B cell (primary cell): ENCODE measurements at regions not wholly inside any gene's neighbourhood (a gene's known extent, or its start where the extent isn't known, plus 50 kb on each side); places are given as distances from the start of the nearest gene placed in this dataset.

Experiments used
- ATAC-seq: fragments of 200-7000 bp; cut with Tn5 transposase; one replicate; pipeline ENCODE4 v1.10.0; 2021; ENCODE audit warnings: low read depth, mild to moderate bottlenecking, moderate number of reproducible peaks, moderate library complexity
- CTCF ChIA-PET: fragments of 350-600 bp; sonication (Branson Sonifier 250); formaldehyde crosslinking; loops from one replicate; lab custom pipeline; 2021; ENCODE audit warnings: antibody characterized with exemption, inconsistent platforms; lab: Charles Lee
- POLR2A ChIA-PET: fragments of 350-600 bp; sonication (Branson Sonifier 250); formaldehyde crosslinking; loops from one replicate; lab custom pipeline; 2021; ENCODE audit warnings: antibody characterized with exemption; lab: Charles Lee
- DNase-seq: peaks from one replicate; pipeline ENCODE4 v3.0.0; 2013
- H2AFZ ChIP-seq: 2 replicates; pipeline ENCODE4 v1.6.1; 2012; ENCODE audit warnings: mild to moderate bottlenecking, low read depth, low read length; ENCODE audit not compliant: insufficient read depth, poor library complexity, severe bottlenecking
- H3K27ac ChIP-seq, 2 donors: 1 replicate in 1 of 2; 2 replicates in 1 of 2; pipeline ENCODE4 v1.5.1; 2012 to 2013; ENCODE audit warnings: low read length in 2 of 2, mild to moderate bottlenecking in 2 of 2, moderate library complexity in 1 of 2
- H3K27me3 ChIP-seq, 4 experiments: fragments of 200-600 bp in 1 of 4; sonication (generic) in 1 of 4; replicated peaks in 1 of 4; 1 replicate in 2 of 4; 2 replicates in 2 of 4; pipeline versions ENCODE4 v1.6.1 to v1.7.0; 2013 to 2016; ENCODE audit warnings: low read length in 3 of 4, mild to moderate bottlenecking in 2 of 4, mixed read lengths in 1 of 4, moderate library complexity in 1 of 4; ENCODE audit not compliant: insufficient read depth in 4 of 4, control insufficient read depth in 3 of 4; ENCODE audit errors: control extremely low read depth in 1 of 4
- H3K36me3 ChIP-seq, 2 experiments: replicated peaks in 1 of 2; 1 replicate in 1 of 2; 2 replicates in 1 of 2; pipeline versions ENCODE4 v1.6.1 to v1.7.1; 2013; ENCODE audit warnings: low read length in 1 of 2; ENCODE audit not compliant: insufficient read depth in 2 of 2, control insufficient read depth in 1 of 2; ENCODE audit errors: control extremely low read depth in 1 of 2, extremely low read depth in 1 of 2
- H3K4me1 ChIP-seq, 2 donors: fragments of 200-600 bp in 1 of 2; sonication (generic) in 1 of 2; 1 replicate in 1 of 2; 2 replicates in 1 of 2; pipeline versions ENCODE4 v1.5.1 to v1.6.1; 2013 to 2017; ENCODE audit warnings: low read length in 2 of 2; ENCODE audit not compliant: control insufficient read depth in 2 of 2, insufficient read depth in 2 of 2
- H3K4me2 ChIP-seq: replicated peaks from 2 replicates; pipeline ENCODE3; 2012; ENCODE audit warnings: mild to moderate bottlenecking, low read depth, low read length; ENCODE audit not compliant: poor library complexity, severe bottlenecking
- H3K4me3 ChIP-seq, 5 experiments: fragments of 200-600 bp in 1 of 5; sonication (generic) in 1 of 5; 1 replicate in 3 of 5; 2 replicates in 2 of 5; pipeline versions ENCODE4 v1.5.1 to v1.7.0; 2011 to 2016; ENCODE audit warnings: low read length in 4 of 5, mild to moderate bottlenecking in 4 of 5, low read depth in 2 of 5, control low read depth in 1 of 5, moderate library complexity in 1 of 5; ENCODE audit not compliant: insufficient read depth in 1 of 5; ENCODE audit errors: control extremely low read depth in 1 of 5, extremely low read depth in 1 of 5
- H3K79me2 ChIP-seq: fragments of 200-600 bp; sonication (generic); one replicate; pipeline ENCODE4 v1.6.0; 2016; ENCODE audit warnings: low read length; ENCODE audit not compliant: control insufficient read depth, insufficient read depth
- H3K9ac ChIP-seq: fragments of 200-600 bp; sonication (generic); 2 replicates; pipeline ENCODE4 v1.6.1; 2017; ENCODE audit warnings: mild to moderate bottlenecking, low read length, moderate library complexity
- H3K9me3 ChIP-seq, 3 donors: one replicate each; pipeline versions ENCODE4 v1.6.1 to v1.7.1; 2013; ENCODE audit warnings: low read length in 2 of 3; ENCODE audit not compliant: control insufficient read depth in 2 of 3, insufficient read depth in 1 of 3; ENCODE audit errors: control extremely low read depth in 1 of 3
- H4K20me1 ChIP-seq: 2 replicates; pipeline ENCODE4 v1.6.0; 2012; ENCODE audit warnings: mild to moderate bottlenecking, low read length; ENCODE audit not compliant: insufficient read depth, control insufficient read depth, poor library complexity, severe bottlenecking
- H3K27ac Mint-ChIP-seq: one replicate; pipeline ENCODE4 v1.8.0; 2021; ENCODE audit warnings: mixed read lengths
- H3K27me3 Mint-ChIP-seq: one replicate; pipeline ENCODE4 v1.8.0; 2021; ENCODE audit warnings: mixed read lengths
- H3K4me1 Mint-ChIP-seq: one replicate; pipeline ENCODE4 v1.8.0; 2021; ENCODE audit warnings: mixed read lengths
- H3K4me3 Mint-ChIP-seq: one replicate; pipeline ENCODE4 v1.8.0; 2021; ENCODE audit warnings: mixed read lengths
- H3K9me3 Mint-ChIP-seq: one replicate; pipeline ENCODE4 v1.8.0; 2022; ENCODE audit warnings: mixed read lengths; ENCODE audit not compliant: insufficient read depth
- CTCF ChIP-seq: fragments of 200-600 bp; IDR thresholded peaks from one replicate; pipeline ENCODE4 v1.8.0; 2022; ENCODE audit warnings: antibody characterized with exemption, mild to moderate bottlenecking
- EZH2 ChIP-seq: IDR thresholded peaks from 2 replicates; pipeline ENCODE4 v1.6.1; 2012; ENCODE audit warnings: borderline replicate concordance, low read depth, mild to moderate bottlenecking, moderate library complexity, low read length; ENCODE audit not compliant: insufficient read depth, poor library complexity, severe bottlenecking
- WGBS: methylation state at CpG from one replicate; pipeline ENCODE4 v1.1.5; 2013; ENCODE audit warnings: missing lambda C conversion rate; ENCODE audit not compliant: insufficient coverage; 5-methylcytosine and 5-hydroxymethylcytosine counted together
- intact Hi-C: fragments of 100-400 bp; cut with micrococcal nuclease; formaldehyde crosslinking; loops from one replicate; pipeline ENCODE4 v1.10.0; 2022

GRCh38 chr7:84637568-84638338 is 443.2 kb upstream of the SEMA3A start:
- WGBS: 97% methylated on average over 2 of the region's 2 CpGs
- Histone ChIP-seq H3K27me3 (no peaks in the 10 kb centered on the region), H3K9ac (no peak overlapping the region), H2AFZ (no peak overlapping the region), H4K20me1 (no peaks in the 10 kb centered on the region), H3K36me3 (no peaks in the 10 kb centered on the region), H3K4me2 (no peak overlapping the region), H3K4me1 (no peaks in the 10 kb centered on the region), H3K27ac (no peak overlapping the region), H3K9me3 (peaks cover 0 to 10% (median 0%) of the 10 kb centered on the region in 3 donors), H3K4me3 (no peak overlapping the region), H3K79me2 (no peaks in the 10 kb centered on the region)
- no peak overlapping the region for H3K4me3 Mint-ChIP-seq
- H3K27ac Mint-ChIP-seq: no peak overlapping the region
- no peak for TF ChIP-seq EZH2
- no peaks in the 10 kb centered on the region for H3K4me1 Mint-ChIP-seq
- no peak for DNase-seq
- intact Hi-C loops: no loop called here
- CTCF ChIA-PET: no interaction called here
- no peak for ATAC-seq
- no peaks in the 10 kb centered on the region for H3K27me3 Mint-ChIP-seq
- POLR2A ChIA-PET: no interaction called here
- H3K9me3 Mint-ChIP-seq: peaks cover 4% of the 10 kb centered on the region

- H3K79me2 ChIP-seq: no peaks in the 10 kb centered on the region
- H3K36me3 ChIP-seq: no peaks in the 10 kb centered on the region
- H3K4me2 ChIP-seq: no peak overlapping the region
- CTCF ChIA-PET: no interaction called here
- ATAC-seq (no peak), DNase-seq (no peak)
- intact Hi-C loops: no loop called here
- Mint-ChIP-seq H3K4me1 (no peaks in the 10 kb centered on the region), H3K27ac (no peak overlapping the region), H3K9me3 (peaks cover 11% of the 10 kb centered on the region), H3K4me3 (no peak overlapping the region), H3K27me3 (no peaks in the 10 kb centered on the region)
- 74% methylated on average over 4 of the region's 4 CpGs for WGBS
- H3K9ac ChIP-seq: no peak overlapping the region
- peaks cover 0 to 10% (median 0%) of the 10 kb centered on the region in 3 donors for H3K9me3 ChIP-seq
- H3K4me3 ChIP-seq: no peak overlapping the region
- POLR2A ChIA-PET: no interaction called here
- no peaks in the 10 kb centered on the region for H4K20me1 ChIP-seq
- no peak overlapping the region for H3K27ac ChIP-seq
- TF ChIP-seq EZH2 (no peak), CTCF (no peak)
- no peaks in the 10 kb centered on the region for H3K4me1 ChIP-seq
- H2AFZ ChIP-seq: no peak overlapping the region
- no peaks in the 10 kb centered on the region for H3K27me3 ChIP-seq
Measured at GRCh38 chr7:84631913-84632312, 437.3 kb upstream of the SEMA3A start.
